ENCODE measurements at regions not wholly inside any gene's neighbourhood (a gene's known extent, or its start where the extent isn't known, plus 50 kb on each side); places are given as distances from the start of the nearest gene placed in this dataset.

GRCh38 chr9:78725503-78725902 lies 428.6 kb downstream of the PSAT1 start:
- TF ChIP-seq CTCF (IDR thresholded peaks at IDR 0.05; ENCODE audit: insufficient read depth, low read depth, low read length), result no peak
- no peak for TF ChIP-seq EZH2 (IDR thresholded peaks at IDR 0.05; ENCODE audit: insufficient read depth, low read length)

Measured in astrocyte (in vitro differentiated cells and primary cell).